ENCODE measurements at regions not wholly inside any gene's neighbourhood (a gene's known extent, or its start where the extent isn't known, plus 50 kb on each side); places are given as distances from the start of the nearest gene placed in this dataset.

DNA sequence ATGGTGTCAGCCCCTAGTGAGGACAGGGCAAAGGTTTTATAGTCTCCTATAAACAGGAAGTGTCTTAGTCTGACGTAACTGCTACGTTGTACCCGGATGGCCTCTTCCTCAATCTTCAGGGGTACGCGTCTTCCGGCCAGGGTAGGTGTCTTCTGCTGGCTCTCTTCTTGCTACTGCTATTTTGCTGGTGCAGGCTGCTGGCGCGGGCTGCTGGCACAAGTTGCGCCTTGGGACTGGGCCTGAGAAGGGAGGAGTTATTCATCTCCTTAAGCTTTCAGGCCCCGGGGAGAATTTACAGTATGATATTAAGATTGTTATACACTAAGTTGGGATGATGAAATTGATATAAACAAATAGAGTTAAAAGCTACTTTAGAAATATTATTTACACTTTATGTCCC, 74.4 kb downstream of the HDGFL1 start:
- intact Hi-C loops (cut with micrococcal nuclease) = no loop called here
- DNase-seq = no peak
- no peaks in the 10 kb centered on the region for H3K9me3 ChIP-seq (replicated peaks)
- no peak overlapping the region for H3K4me3 ChIP-seq
- H3K27ac ChIP-seq (replicated peaks) = no peak overlapping the region
- no peaks in the 10 kb centered on the region for H3K4me1 ChIP-seq
- TF ChIP-seq, protein P1, sequence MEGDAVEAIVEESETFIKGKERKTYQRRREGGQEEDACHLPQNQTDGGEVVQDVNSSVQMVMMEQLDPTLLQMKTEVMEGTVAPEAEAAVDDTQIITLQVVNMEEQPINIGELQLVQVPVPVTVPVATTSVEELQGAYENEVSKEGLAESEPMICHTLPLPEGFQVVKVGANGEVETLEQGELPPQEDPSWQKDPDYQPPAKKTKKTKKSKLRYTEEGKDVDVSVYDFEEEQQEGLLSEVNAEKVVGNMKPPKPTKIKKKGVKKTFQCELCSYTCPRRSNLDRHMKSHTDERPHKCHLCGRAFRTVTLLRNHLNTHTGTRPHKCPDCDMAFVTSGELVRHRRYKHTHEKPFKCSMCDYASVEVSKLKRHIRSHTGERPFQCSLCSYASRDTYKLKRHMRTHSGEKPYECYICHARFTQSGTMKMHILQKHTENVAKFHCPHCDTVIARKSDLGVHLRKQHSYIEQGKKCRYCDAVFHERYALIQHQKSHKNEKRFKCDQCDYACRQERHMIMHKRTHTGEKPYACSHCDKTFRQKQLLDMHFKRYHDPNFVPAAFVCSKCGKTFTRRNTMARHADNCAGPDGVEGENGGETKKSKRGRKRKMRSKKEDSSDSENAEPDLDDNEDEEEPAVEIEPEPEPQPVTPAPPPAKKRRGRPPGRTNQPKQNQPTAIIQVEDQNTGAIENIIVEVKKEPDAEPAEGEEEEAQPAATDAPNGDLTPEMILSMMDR (IDR thresholded peaks at IDR 0.05; ENCODE audit: borderline replicate concordance) = no peak
- H3K27me3 ChIP-seq (ENCODE audit: low read depth) = no peaks in the 10 kb centered on the region
- no peaks in the 10 kb centered on the region for H3K36me3 ChIP-seq

DNA sequence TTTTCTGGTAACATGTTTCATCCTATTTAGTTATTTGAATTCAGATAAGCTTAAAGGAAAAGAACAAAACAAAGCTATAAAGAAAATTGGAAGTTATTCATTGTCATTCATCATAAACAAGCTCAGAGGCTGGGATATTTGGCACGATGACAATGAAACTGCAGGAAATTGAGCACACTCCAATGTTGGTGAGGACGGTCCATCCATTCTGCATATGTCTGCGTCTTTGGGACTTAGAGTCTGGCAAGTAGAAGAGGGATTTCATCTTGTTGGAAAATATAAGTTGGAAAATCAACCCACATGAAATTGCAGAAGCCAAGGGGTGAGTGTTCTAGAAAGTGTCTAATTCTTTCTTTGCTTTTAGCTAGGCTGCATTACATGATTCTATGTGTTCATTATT, 78.4 kb downstream of the HDGFL1 start:
- no peak overlapping the region for H3K4me3 ChIP-seq
- no peaks in the 10 kb centered on the region for H3K36me3 ChIP-seq
- TF ChIP-seq, protein P1 (IDR thresholded peaks at IDR 0.05; ENCODE audit: borderline replicate concordance) = no peak
- no peaks in the 10 kb centered on the region for H3K27me3 ChIP-seq (ENCODE audit: low read depth)
- intact Hi-C loops (cut with micrococcal nuclease) = no loop called here
- H3K9me3 ChIP-seq (replicated peaks) = no peaks in the 10 kb centered on the region
- H3K27ac ChIP-seq (replicated peaks) = no peak overlapping the region
- no peak for DNase-seq
- no peaks in the 10 kb centered on the region for H3K4me1 ChIP-seq

DNA sequence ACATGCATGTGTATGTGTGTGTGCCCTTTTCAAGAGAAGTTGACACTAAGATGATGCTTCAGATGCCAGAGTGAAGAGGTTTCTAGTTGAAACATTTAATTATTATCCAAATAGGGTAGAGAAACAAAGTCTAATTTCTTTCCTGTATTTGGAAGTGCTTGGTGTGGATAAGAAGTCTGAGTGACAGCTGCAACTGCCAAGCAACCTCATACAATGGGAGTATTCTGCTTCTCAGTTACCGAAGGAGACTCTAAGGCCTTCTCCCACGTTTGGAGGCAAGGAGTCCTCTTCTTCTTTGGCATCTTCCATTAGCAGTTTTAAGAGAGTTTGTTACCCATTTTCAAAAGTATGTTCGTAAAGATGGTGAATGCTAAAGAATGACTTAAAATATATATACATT, 82.4 kb downstream of the HDGFL1 start:
- no peak for DNase-seq
- H3K27ac ChIP-seq (replicated peaks) = no peak overlapping the region
- H3K4me3 ChIP-seq = no peak overlapping the region
- intact Hi-C loops (cut with micrococcal nuclease) = no loop called here
- H3K36me3 ChIP-seq = no peaks in the 10 kb centered on the region
- H3K4me1 ChIP-seq = peaks cover under 1% of the 10 kb centered on the region
- H3K27me3 ChIP-seq (ENCODE audit: low read depth) = no peaks in the 10 kb centered on the region
- TF ChIP-seq, protein P1 (IDR thresholded peaks at IDR 0.05; ENCODE audit: borderline replicate concordance) = no peak
- H3K9me3 ChIP-seq (replicated peaks) = no peaks in the 10 kb centered on the region

DNA sequence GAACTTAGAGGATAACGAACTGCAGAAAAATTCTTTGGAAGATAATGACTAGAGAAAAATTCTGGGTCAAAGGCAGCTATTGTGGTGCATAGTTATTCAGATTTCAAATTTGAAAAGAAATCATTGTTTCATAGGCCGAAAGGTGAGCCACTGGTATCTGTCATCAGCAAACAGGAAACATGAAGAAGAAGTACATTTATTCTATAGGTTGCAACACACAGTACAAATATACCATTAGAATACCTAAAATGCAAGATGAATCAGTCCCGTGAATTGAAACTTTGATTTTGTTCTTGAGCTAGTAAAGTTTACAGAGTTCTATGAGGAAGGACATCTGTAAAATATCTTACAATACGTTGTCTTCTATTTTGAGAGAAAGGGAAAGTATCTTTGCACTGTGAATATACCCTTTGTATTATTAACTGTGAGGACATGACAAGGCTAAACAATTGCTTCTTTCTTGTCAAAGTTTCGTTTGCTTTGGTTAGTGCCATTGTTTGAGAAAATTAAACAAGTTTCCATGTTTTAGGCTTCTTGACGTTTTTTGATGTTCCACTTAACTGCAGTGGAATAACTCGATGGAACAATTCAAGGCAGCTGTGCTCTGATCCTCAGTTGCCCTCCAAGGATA, 84.7 kb downstream of the HDGFL1 start:
- intact Hi-C loops (cut with micrococcal nuclease) = no loop called here
- DNase-seq = no peak
- H3K4me1 ChIP-seq = peaks cover 24% of the 10 kb centered on the region
- no peaks in the 10 kb centered on the region for H3K36me3 ChIP-seq
- H3K27ac ChIP-seq (replicated peaks) = no peak overlapping the region
- no peak overlapping the region for H3K4me3 ChIP-seq
- no peaks in the 10 kb centered on the region for H3K27me3 ChIP-seq (ENCODE audit: low read depth)
- H3K9me3 ChIP-seq (replicated peaks) = no peaks in the 10 kb centered on the region
- TF ChIP-seq, protein P1 (IDR thresholded peaks at IDR 0.05; ENCODE audit: borderline replicate concordance) = no peak

DNA sequence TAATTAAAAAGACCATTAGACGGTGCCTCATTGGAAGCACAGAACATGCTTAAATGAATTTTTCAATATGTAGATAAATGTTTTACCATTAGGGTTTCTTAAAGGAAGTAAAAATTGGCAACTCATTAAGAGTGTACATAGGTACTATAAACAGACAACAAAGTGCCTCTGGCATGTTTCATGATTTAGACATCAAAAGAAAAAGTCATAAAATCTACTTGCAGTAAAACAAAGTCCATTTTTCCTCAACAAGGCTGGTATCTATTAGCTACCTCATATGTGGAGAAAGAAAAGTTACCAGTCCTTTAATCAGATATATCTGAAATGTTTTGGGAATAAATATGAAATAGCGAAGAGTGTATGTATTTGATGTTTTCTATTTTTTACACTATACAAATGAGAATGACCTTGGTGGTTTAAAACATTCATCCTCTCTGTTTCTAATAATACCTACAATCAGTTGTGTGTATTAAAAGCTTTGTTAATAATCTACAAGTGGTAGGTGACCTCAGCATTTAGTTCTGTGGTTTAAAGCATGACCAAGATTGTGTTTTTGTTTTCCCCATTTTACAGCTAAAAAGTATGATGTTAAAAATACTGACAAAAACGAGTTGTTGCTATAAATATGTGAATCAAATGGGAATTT, 87.5 kb downstream of the HDGFL1 start:
- peaks cover 34% of the 10 kb centered on the region for H3K4me1 ChIP-seq
- no peaks in the 10 kb centered on the region for H3K9me3 ChIP-seq (replicated peaks)
- peak overlapping the region; percentile 33 for H3K27ac ChIP-seq (replicated peaks)
- H3K27me3 ChIP-seq (ENCODE audit: low read depth) = no peaks in the 10 kb centered on the region
- no peak for DNase-seq
- intact Hi-C loops (cut with micrococcal nuclease) = no loop called here
- TF ChIP-seq, protein P1 (IDR thresholded peaks at IDR 0.05; ENCODE audit: borderline replicate concordance) = no peak
- H3K4me3 ChIP-seq = no peak overlapping the region
- no peaks in the 10 kb centered on the region for H3K36me3 ChIP-seq

All from left ventricle myocardium inferior (tissue), 1 donor.